ENCODE measurements at regions not wholly inside any gene's neighbourhood (a gene's known extent, or its start where the extent isn't known, plus 50 kb on each side); places are given as distances from the start of the nearest gene placed in this dataset.

GRCh38 chr3:187807086-187807862 is 62.0 kb upstream of the BCL6 start:
- H3K4me1 ChIP-seq, result peaks cover 0 to 28% (median 4%) of the 10 kb centered on the region in 6 donors

GRCh38 chr3:187808527-187808895 is 63.2 kb upstream of the BCL6 start:
- H3K27ac ChIP-seq, result no peak overlapping the region
- WGBS, 5 donors, result 78 to 89% (median 82%) methylated on average over 3 of the region's 3 CpGs

More at GRCh38 chr3:187807086-187807862, 62.0 kb upstream of the BCL6 start:
- H3K4me3 ChIP-seq, result no peak overlapping the region
- no peaks in the 10 kb centered on the region for H3K9me3 ChIP-seq
- TF ChIP-seq POLR2AphosphoS5 (IDR thresholded peaks at IDR 0.05), result no peak
- TF ChIP-seq, protein P1, sequence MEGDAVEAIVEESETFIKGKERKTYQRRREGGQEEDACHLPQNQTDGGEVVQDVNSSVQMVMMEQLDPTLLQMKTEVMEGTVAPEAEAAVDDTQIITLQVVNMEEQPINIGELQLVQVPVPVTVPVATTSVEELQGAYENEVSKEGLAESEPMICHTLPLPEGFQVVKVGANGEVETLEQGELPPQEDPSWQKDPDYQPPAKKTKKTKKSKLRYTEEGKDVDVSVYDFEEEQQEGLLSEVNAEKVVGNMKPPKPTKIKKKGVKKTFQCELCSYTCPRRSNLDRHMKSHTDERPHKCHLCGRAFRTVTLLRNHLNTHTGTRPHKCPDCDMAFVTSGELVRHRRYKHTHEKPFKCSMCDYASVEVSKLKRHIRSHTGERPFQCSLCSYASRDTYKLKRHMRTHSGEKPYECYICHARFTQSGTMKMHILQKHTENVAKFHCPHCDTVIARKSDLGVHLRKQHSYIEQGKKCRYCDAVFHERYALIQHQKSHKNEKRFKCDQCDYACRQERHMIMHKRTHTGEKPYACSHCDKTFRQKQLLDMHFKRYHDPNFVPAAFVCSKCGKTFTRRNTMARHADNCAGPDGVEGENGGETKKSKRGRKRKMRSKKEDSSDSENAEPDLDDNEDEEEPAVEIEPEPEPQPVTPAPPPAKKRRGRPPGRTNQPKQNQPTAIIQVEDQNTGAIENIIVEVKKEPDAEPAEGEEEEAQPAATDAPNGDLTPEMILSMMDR (IDR thresholded peaks at IDR 0.05 in 8 of 11, conservative IDR thresholded peaks at IDR 0.05 in 3 of 11), result no peak
- TF ChIP-seq POLR2A (IDR thresholded peaks at IDR 0.05), result no peak
- intact Hi-C loops (cut with DNase I; ENCODE audit: low total_unique reads), result no loop called here
- no peaks in the 10 kb centered on the region for H3K27me3 ChIP-seq (replicated peaks in 1 of 7)
- 74 to 88% (median 80%) methylated on average over 3 of the region's 3 CpGs for WGBS, 5 donors
- no peak for DNase-seq
- H3K36me3 ChIP-seq, result no peaks in the 10 kb centered on the region
- no peak overlapping the region for H3K27ac ChIP-seq

DNA sequence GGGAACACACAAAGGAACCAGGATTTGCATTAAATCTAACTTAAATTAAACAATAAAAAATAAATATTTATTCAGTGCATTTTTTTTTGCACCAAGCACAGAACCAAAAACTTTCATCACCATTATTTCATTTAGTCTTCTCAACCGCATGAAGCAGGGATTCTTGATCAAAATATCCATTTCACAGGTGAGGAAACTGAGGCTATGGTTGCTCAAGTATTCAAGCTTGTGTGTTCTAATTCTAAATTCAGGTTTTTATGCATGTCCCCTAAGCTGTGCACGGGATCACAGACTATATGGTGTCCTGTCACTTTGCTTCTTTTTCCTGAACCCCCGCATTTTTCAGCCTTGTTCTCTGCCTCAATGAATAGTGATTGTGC is 64.3 kb upstream of the BCL6 start:
- Histone ChIP-seq H3K36me3 (no peaks in the 10 kb centered on the region), H3K27me3 (replicated peaks in 1 of 7) (no peaks in the 10 kb centered on the region), H3K4me1 (peaks cover 0 to 21% (median 4%) of the 10 kb centered on the region in 6 donors), H3K9me3 (no peaks in the 10 kb centered on the region), H3K4me3 (no peak overlapping the region), H3K27ac (no peak overlapping the region)
- intact Hi-C loops (cut with DNase I; ENCODE audit: low total_unique reads), result no loop called here
- 93 to 98% (median 96%) methylated on average over 3 of the region's 3 CpGs for WGBS, 5 donors
- TF ChIP-seq POLR2AphosphoS5 (IDR thresholded peaks at IDR 0.05) (no peak), POLR2A (IDR thresholded peaks at IDR 0.05) (no peak)
- TF ChIP-seq, protein P1 (IDR thresholded peaks at IDR 0.05 in 8 of 11, conservative IDR thresholded peaks at IDR 0.05 in 3 of 11), result no peak
- DNase-seq, result no peak

More at GRCh38 chr3:187808527-187808895, 63.2 kb upstream of the BCL6 start:
- Histone ChIP-seq H3K36me3 (no peaks in the 10 kb centered on the region), H3K4me1 (peaks cover 0 to 28% (median 4%) of the 10 kb centered on the region in 6 donors), H3K9me3 (no peaks in the 10 kb centered on the region), H3K27me3 (replicated peaks in 1 of 7) (no peaks in the 10 kb centered on the region), H3K4me3 (no peak overlapping the region)
- no peak for TF ChIP-seq POLR2AphosphoS5 (IDR thresholded peaks at IDR 0.05)
- intact Hi-C loops (cut with DNase I; ENCODE audit: low total_unique reads), result no loop called here
- no peak for DNase-seq

- Histone ChIP-seq H3K9me3 (no peaks in the 10 kb centered on the region), H3K4me3 (no peak overlapping the region), H3K27me3 (replicated peaks in 1 of 7) (no peaks in the 10 kb centered on the region), H3K36me3 (no peaks in the 10 kb centered on the region), H3K27ac (no peak overlapping the region), H3K4me1 (peaks cover 0 to 21% (median 4%) of the 10 kb centered on the region in 6 donors)
- no peak for DNase-seq
- WGBS, 5 donors, result 85 to 93% (median 86%) methylated on average over 3 of the region's 3 CpGs
- intact Hi-C loops (cut with DNase I; ENCODE audit: low total_unique reads), result no loop called here
- TF ChIP-seq POLR2A (IDR thresholded peaks at IDR 0.05) (no peak), POLR2AphosphoS5 (IDR thresholded peaks at IDR 0.05) (no peak)
- TF ChIP-seq, protein P1 (IDR thresholded peaks at IDR 0.05 in 8 of 11, conservative IDR thresholded peaks at IDR 0.05 in 3 of 11), result no peak
These were observed 64.8 kb upstream of the BCL6 start for GRCh38 chr3:187810021-187810446.

Data from spleen (tissue), 11 donors.